NCI-H526 (cell line): ENCODE measurements at regions not wholly inside any gene's neighbourhood (a gene's known extent, or its start where the extent isn't known, plus 50 kb on each side); places are given as distances from the start of the nearest gene placed in this dataset.

ENCODE experiments used
- DNase-seq, 2 experiments: peaks; one replicate each; lab custom pipeline; 2025; lab: John Stamatoyannopoulos, UW

GRCh38 chr11:45597097-45597496, 68.3 kb downstream of the CHST1 start:
- DNase-seq, result no peak

- DNase-seq, result no peak
Measured at GRCh38 chr11:45596571-45596970, 68.9 kb downstream of the CHST1 start.

- no peak for DNase-seq
Measured at GRCh38 chr11:45593992-45594391, 71.4 kb downstream of the CHST1 start.

GRCh38 chr11:45592636-45593035, 72.8 kb downstream of the CHST1 start:
- no peak for DNase-seq

- no peak for DNase-seq
Measured at GRCh38 chr11:45590743-45591142, 74.7 kb downstream of the CHST1 start.

- DNase-seq, result no peak
Measured at GRCh38 chr11:45585205-45585604, 80.2 kb downstream of the CHST1 start.

- no peak for DNase-seq
Measured at GRCh38 chr11:45583981-45584566, 81.3 kb downstream of the CHST1 start.

- no peak for DNase-seq
Measured at GRCh38 chr11:45580399-45580798, 85.0 kb downstream of the CHST1 start.

GRCh38 chr11:45578316-45578715, 87.1 kb downstream of the CHST1 start:
- no peak for DNase-seq

- DNase-seq, result peak in 1 of 2 experiments; percentile 55
Measured at GRCh38 chr11:45577752-45578151, 87.7 kb downstream of the CHST1 start.

- DNase-seq, result peak in 1 of 2 experiments; percentile 37
Measured at GRCh38 chr11:45576461-45577215, 88.8 kb downstream of the CHST1 start.

- DNase-seq, result no peak
Measured at GRCh38 chr11:45573728-45574127, 91.7 kb downstream of the CHST1 start.

GRCh38 chr11:45572354-45573123, 92.9 kb downstream of the CHST1 start:
- no peak for DNase-seq

GRCh38 chr11:45569776-45570175, 95.6 kb downstream of the CHST1 start:
- no peak for DNase-seq

- DNase-seq, result no peak
Measured at GRCh38 chr11:45568049-45568448, 97.4 kb downstream of the CHST1 start.

- no peak for DNase-seq
Measured at GRCh38 chr11:45565446-45565988, 99.9 kb downstream of the CHST1 start.

- no peak for DNase-seq
Measured at GRCh38 chr11:45563810-45564209, 101.6 kb downstream of the CHST1 start.

GRCh38 chr11:45563171-45563570, 102.3 kb downstream of the CHST1 start:
- DNase-seq, result no peak

- DNase-seq, result peak in 1 of 2 experiments; percentile 32
Measured at GRCh38 chr11:45560913-45561281, 104.5 kb downstream of the CHST1 start.

- DNase-seq, result no peak
Measured at GRCh38 chr11:45560155-45560912, 105.1 kb downstream of the CHST1 start.

GRCh38 chr11:45556851-45557707, 108.3 kb downstream of the CHST1 start:
- no peak for DNase-seq
